HTR-8/SVneo (cell line): ENCODE measurements at regions not wholly inside any gene's neighbourhood (a gene's known extent, or its start where the extent isn't known, plus 50 kb on each side); places are given as distances from the start of the nearest gene placed in this dataset.
A peak's percentile ranks its signal among the peaks of the same experiment; 100 is the strongest.
"Not testable (repeated sequence)": the region's sequence is repeated elsewhere in the genome, so short reads cannot be mapped to it uniquely, and the experiment has no call there.

Source experiments
- DNase-seq: peaks from one replicate; pipeline ENCODE4 v3.0.0; 2011; ENCODE audit warnings: low spot score, mixed read lengths; ENCODE audit not compliant: insufficient read length
- FAIRE-seq: peaks from 2 replicates; lab custom pipeline; 2011; peaks lifted over from hg19 to GRCh38; lab: Jason Lieb, UNC

DNA sequence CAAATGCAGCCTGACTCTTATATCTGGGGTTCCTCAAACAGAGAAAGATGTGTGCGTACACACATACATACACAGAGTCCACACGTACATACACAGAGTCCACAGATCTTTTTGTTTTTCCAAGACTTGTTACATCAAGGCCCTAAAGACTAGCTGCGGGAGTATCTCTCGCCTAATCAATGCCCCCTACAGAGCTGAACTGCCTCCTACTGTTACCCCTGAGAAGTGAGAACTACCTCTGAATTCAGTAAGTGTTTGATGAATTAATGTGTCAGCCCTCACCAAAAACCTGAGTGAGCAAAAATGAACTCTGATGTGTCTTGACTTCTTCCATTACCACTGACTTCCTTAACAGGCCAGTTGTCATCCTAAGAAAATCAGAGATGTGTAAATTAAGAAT is 351.2 kb downstream of the HHIPL2 start:
- FAIRE-seq (no peak), DNase-seq (no peak)

GRCh38 chr1:222196288-222196687 is 351.6 kb downstream of the HHIPL2 start:
- DNase-seq (no peak), FAIRE-seq (no peak)

GRCh38 chr1:222195857-222196256 is 352.0 kb downstream of the HHIPL2 start:
- no peak for FAIRE-seq
- DNase-seq: no peak

GRCh38 chr1:222189218-222189617 is 358.7 kb downstream of the HHIPL2 start:
- no peak for DNase-seq
- FAIRE-seq: no peak

DNA sequence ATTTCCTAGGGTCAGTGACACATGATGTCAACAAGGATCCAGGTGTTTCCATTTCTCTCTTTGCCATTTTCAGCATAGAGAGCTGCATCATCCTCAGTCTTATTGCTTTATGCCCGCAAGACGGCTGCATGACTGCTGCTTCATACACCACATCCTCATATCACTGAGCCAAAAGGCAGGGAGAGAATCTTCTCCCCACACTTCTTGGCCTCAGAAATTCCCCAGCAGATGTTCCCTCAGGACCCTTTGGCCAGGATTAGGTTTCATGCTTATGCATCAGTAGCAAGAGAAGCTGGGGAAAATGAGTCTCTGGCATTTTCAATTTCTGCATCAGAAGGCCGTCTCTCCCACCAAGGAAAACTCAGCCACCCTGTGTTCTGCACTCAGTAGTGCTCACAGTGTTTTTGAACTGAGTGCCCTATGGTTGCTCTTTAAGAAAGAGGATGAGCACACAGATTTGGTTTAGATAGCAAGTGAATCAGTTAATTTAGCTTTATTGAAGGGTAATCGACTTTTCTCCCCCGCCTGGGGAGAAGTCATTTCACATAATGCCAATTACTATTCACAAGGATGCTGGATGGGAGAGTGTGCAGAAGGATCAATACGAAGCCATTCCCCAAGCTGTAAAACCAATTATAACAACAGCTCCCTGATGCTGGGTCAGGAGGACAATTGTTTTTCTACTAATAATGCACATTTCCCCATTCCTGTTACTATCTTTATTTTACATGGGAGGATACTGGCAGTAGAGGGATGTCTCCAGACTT is 360.2 kb downstream of the HHIPL2 start:
- FAIRE-seq: no peak
- DNase-seq: no peak

DNA sequence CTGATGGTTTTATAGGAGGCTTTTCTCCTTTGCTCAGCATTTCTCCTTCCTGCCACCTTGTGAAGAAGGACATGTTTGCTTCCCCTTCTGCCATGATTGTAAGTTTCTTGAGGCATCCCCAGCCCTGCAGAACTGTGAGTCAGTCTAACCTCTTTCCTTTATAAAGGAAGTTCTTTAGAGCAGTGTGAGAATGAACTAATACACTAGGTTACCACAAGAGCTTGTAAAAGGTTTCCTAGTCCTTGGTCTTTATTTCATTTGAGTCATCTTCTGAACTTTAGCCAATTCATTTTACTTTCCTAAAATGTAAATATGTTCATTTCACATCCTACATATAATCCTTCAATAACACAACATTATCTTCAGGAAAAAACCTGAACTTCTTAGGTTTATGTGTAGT is 365.3 kb downstream of the HHIPL2 start:
- FAIRE-seq: no peak
- no peak for DNase-seq

DNA sequence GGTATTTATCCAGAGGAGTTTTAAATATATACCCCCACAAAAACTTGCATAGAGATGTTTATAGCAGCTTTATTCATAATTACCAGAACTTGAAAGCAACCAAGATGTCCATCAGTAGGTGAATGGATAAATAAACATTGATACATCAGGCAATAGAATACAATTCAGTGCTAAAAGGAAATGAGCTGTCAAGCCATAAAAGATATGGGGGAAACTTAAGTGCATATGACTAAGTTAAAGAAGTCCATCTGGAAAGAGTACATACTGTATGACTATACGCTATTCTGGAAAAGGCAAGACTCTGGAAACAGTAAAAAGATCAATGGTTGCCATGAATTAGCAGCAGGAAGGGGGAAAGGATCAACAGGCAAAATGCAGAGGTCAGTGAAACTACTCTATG is 366.7 kb downstream of the HHIPL2 start:
- DNase-seq: no peak
- FAIRE-seq: no peak

- not testable (repeated sequence) for DNase-seq, FAIRE-seq
Measured at GRCh38 chr1:222177496-222177895, 370.4 kb downstream of the HHIPL2 start.

DNA sequence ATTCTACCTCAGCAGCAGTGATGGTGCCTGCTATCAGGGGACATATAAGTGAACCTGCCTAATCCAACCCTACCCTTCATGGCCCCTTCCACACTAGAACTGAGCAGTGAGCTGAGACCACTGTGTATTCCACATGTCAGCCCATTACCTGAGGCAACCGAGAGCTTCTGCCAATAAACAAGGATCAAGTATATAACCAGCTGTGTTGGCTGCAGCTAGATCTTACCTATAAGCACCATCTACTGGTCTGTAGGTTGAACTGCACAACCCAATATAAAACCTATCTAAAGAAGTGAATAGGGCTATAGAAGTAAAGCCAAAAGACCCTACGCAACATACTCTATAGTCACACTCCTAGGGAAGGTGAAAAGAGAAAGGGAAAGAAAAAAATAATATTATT is 376.9 kb downstream of the HHIPL2 start:
- peak; percentile 17 for DNase-seq
- FAIRE-seq: no peak

GRCh38 chr1:222168621-222169020 is 379.3 kb downstream of the HHIPL2 start:
- FAIRE-seq: no peak
- no peak for DNase-seq

- FAIRE-seq: no peak
- DNase-seq: no peak
Measured at GRCh38 chr1:222167896-222168295, 380.0 kb downstream of the HHIPL2 start.

- no peak for FAIRE-seq
Measured at GRCh38 chr1:222167111-222167510, 380.8 kb downstream of the HHIPL2 start.

GRCh38 chr1:222165629-222166028 is 382.3 kb downstream of the HHIPL2 start:
- DNase-seq (no peak), FAIRE-seq (no peak)

More at GRCh38 chr1:222167111-222167510, 380.8 kb downstream of the HHIPL2 start:
- DNase-seq: peak; percentile 45

DNA sequence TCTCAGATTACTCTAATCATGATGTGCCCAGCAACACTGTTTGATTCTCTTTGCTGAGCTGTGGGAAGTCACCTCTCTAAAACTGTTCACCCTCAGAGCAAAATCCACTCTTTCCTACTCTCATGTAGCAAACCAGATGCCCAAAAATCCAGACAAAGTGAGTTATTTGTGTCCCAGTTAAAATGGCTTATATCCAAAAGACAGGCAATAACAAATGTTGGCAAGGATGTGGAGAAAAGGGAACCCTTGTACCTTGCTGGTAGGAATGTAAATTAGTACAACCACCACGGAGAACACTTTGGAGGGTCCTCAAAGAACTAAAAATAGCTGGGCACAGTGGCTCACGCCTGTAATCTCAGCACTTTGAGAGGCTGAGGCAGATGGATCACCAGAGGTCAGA is 384.0 kb downstream of the HHIPL2 start:
- DNase-seq (no peak), FAIRE-seq (no peak)

DNA sequence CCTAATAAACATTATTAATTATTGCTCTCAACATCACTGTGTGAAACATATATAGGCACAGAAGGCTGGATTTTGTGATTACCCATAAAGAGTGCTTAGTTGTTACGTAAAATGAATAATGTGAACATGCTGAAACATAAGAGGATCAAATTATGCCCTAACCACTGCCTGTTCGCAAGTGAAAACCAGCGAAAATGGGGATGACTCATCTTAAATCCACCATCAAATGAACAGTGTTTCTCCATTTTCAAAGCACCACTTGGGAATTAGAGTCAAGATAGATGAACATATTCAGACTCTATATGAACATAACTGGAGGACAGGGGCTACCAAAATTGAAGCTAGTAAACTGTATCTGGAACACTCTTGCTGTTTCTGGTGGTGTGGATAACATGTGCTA is 386.2 kb downstream of the HHIPL2 start:
- no peak for FAIRE-seq
- DNase-seq: no peak

- FAIRE-seq (no peak), DNase-seq (no peak)
Measured at GRCh38 chr1:222157612-222158011, 390.3 kb downstream of the HHIPL2 start.

DNA sequence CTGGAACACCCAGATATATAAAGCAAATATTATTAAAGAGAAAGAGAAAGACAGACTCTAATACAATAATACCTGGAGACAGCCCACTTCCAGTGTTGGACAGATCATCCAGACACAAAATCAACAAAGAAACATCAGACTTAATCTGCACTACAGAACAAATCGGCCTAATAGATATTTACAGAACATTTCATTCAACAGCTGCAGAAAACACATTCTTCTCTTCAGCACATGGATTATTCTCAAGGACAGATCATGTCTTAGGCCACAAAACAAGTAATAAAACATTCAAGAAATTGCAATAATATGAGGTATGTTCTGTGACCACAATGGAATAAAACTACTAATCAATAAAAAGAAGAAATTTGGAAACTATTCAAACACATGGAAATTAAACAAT is 398.3 kb upstream of the DUSP10 start:
- FAIRE-seq (no peak), DNase-seq (no peak)

DNA sequence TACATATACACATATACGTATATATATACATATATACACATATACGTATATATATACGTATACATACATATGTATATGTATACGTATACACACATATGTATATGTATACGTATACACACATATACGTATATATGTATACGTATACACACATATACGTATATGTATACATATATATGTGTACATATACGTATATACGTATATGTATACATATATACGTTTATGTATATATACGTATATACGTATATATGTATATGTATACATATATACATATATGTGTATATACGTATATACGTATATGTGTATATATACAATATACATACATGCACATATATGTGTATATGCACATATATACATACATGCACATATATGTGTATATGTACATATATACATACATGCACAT is 396.2 kb upstream of the DUSP10 start:
- no peak for DNase-seq
- FAIRE-seq: no peak

DNA sequence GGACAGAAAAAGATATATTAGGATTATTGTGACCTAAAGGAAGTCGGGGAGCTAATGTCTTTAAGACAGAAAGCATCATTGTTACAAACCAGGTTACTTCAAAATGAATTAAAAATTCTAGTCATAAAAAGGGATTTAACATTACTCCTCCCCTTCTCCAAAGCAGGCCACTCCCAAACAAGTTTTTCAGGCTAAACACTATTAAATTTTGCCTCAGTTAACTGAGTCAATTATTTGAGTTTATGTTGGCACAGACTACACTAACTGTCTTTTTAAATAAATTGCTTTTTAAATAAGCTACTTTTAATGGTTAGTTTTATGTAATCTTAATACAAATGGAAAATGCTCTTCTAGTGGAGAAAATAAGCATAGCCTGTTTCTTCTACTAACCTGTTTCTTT is 395.0 kb upstream of the DUSP10 start:
- FAIRE-seq: no peak
- DNase-seq: no peak

- FAIRE-seq: no peak
- DNase-seq: no peak
Measured at GRCh38 chr1:222129041-222129440, 387.2 kb upstream of the DUSP10 start.

DNA sequence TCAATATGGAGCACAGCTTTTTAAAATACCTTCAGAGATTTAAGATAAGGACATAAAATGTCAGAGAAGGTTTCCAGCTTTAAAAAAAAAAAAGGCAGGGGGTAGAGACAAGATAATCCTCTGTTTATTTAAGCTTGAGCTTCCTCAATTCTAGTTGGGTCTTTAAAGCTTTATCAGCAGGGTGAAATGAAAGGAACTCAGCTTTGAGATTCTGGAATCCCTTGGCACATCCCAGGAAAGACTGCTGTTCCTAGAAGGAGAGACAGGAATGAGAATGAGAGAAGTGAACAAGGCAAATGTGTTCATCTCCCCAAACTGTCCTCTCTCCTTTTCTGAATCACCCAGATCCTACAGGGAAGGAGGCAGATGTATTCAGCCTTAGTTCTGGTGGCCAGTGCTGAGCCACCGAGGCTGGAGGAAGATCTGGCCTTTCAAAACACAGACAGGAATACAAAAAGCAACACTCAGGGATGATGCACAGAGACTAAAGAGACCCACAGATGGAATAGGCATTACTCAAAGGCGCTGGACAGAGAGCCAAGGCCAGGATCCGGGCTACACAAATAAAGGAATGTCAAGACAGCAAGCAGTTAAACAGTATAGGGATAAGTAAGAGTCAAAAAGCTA is 385.8 kb upstream of the DUSP10 start:
- DNase-seq (no peak), FAIRE-seq (no peak)

GRCh38 chr1:222127096-222127495 is 385.2 kb upstream of the DUSP10 start:
- FAIRE-seq: no peak

More at GRCh38 chr1:222127096-222127495, 385.2 kb upstream of the DUSP10 start:
- DNase-seq: no peak
